ENCODE measurements at regions not wholly inside any gene's neighbourhood (a gene's known extent, or its start where the extent isn't known, plus 50 kb on each side); places are given as distances from the start of the nearest gene placed in this dataset.

GRCh38 chr14:100674897-100675619 lies 51.6 kb upstream of the DLK1 start:
- no peak for DNase-seq

GRCh38 chr14:100675699-100676684 lies 50.7 kb upstream of the DLK1 start:
- DNase-seq, result no peak

Measured in NCI-H187 (cell line).